Thoracic aorta (tissue), 2 donors: ENCODE measurements at regions not wholly inside any gene's neighbourhood (a gene's known extent, or its start where the extent isn't known, plus 50 kb on each side); places are given as distances from the start of the nearest gene placed in this dataset.

Source experiments
- ATAC-seq: fragments of 150-250 bp; one replicate; pipeline ENCODE4 v1.8.0; 2017; ENCODE audit warnings: low read depth; ENCODE audit not compliant: insufficient number of reproducible peaks, low FRiP score
- DNase-seq: peaks from one replicate; pipeline ENCODE4 v3.0.0-alpha.2; 2020; ENCODE audit warnings: low spot score
- H3K27ac ChIP-seq, 2 donors: fragments of 200-600 bp; sonication (generic); 1 replicate in 1 of 2; 2 replicates in 1 of 2; pipeline ENCODE4 v1.5.1; 2016; ENCODE audit warnings: mild to moderate bottlenecking in 2 of 2, moderate library complexity in 2 of 2
- H3K27me3 ChIP-seq: fragments of 200-600 bp; sonication (generic); replicated peaks from 2 replicates; pipeline ENCODE4 v1.6.0; 2016; ENCODE audit warnings: mild to moderate bottlenecking; ENCODE audit not compliant: insufficient read depth
- H3K36me3 ChIP-seq: fragments of 200-600 bp; sonication (generic); one replicate; pipeline ENCODE4 v1.5.1; 2016
- H3K4me1 ChIP-seq, 2 donors: fragments of 200-600 bp; sonication (generic); 1 replicate in 1 of 2; 2 replicates in 1 of 2; pipeline versions ENCODE4 v1.5.1 to v1.6.0; 2016; ENCODE audit warnings: low read depth in 2 of 2, mild to moderate bottlenecking in 1 of 2; ENCODE audit not compliant: control insufficient read depth in 1 of 2
- H3K4me3 ChIP-seq: fragments of 200-600 bp; sonication (generic); 2 replicates; pipeline ENCODE4 v1.5.1; 2016; ENCODE audit warnings: mild to moderate bottlenecking
- H3K9me3 ChIP-seq: fragments of 200-600 bp; sonication (generic); 2 replicates; pipeline ENCODE4 v1.5.1; 2016
- TF ChIP-seq, protein P1 (sequence below): fragments of 200-600 bp; sonication (generic); IDR thresholded peaks from one replicate; pipeline ENCODE4 v1.5.1; 2019; ENCODE audit warnings: antibody characterized with exemption

- H3K9me3 ChIP-seq, result no peaks in the 10 kb centered on the region
- no peaks in the 10 kb centered on the region for H3K36me3 ChIP-seq
- DNase-seq, result no peak
- H3K4me1 ChIP-seq, result no peaks in the 10 kb centered on the region
- TF ChIP-seq, protein P1, sequence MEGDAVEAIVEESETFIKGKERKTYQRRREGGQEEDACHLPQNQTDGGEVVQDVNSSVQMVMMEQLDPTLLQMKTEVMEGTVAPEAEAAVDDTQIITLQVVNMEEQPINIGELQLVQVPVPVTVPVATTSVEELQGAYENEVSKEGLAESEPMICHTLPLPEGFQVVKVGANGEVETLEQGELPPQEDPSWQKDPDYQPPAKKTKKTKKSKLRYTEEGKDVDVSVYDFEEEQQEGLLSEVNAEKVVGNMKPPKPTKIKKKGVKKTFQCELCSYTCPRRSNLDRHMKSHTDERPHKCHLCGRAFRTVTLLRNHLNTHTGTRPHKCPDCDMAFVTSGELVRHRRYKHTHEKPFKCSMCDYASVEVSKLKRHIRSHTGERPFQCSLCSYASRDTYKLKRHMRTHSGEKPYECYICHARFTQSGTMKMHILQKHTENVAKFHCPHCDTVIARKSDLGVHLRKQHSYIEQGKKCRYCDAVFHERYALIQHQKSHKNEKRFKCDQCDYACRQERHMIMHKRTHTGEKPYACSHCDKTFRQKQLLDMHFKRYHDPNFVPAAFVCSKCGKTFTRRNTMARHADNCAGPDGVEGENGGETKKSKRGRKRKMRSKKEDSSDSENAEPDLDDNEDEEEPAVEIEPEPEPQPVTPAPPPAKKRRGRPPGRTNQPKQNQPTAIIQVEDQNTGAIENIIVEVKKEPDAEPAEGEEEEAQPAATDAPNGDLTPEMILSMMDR, result no peak
- no peak overlapping the region for H3K4me3 ChIP-seq
- no peaks in the 10 kb centered on the region for H3K27me3 ChIP-seq
- ATAC-seq, result no peak
- H3K27ac ChIP-seq, result no peak overlapping the region
Measured at GRCh38 chr5:52359261-52359660, 428.5 kb upstream of the ITGA1 start.

- no peak overlapping the region for H3K4me3 ChIP-seq
- TF ChIP-seq, protein P1, result no peak
- H3K9me3 ChIP-seq, result no peaks in the 10 kb centered on the region
- no peak for DNase-seq
- ATAC-seq, result no peak
- no peaks in the 10 kb centered on the region for H3K36me3 ChIP-seq
- H3K27me3 ChIP-seq, result no peaks in the 10 kb centered on the region
- no peak overlapping the region for H3K27ac ChIP-seq
- no peaks in the 10 kb centered on the region for H3K4me1 ChIP-seq
Measured at GRCh38 chr5:52360985-52361384, 426.7 kb upstream of the ITGA1 start.

DNA sequence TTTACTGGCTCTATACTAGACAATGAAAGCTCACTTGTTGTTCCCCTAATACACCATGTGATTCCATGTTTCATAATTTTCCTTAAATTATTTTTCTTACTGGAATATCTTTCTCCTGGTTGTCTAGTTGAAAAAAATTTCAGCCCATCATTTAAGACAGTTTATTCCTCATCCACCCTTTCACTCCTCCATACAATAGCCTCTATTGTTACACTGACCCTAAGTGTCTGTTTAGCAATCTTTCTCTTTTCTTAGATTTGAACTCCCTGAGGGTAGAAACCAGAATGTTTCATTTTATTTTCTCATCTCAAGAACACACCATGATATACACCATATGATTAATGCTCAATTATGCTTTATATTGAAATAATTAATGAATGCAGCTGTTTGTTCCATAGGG is 413.4 kb upstream of the ITGA1 start:
- H3K27ac ChIP-seq, result no peak overlapping the region
- DNase-seq (no peak), ATAC-seq (no peak)
- no peaks in the 10 kb centered on the region for H3K4me1 ChIP-seq
- no peaks in the 10 kb centered on the region for H3K36me3 ChIP-seq
- H3K27me3 ChIP-seq, result no peaks in the 10 kb centered on the region
- TF ChIP-seq, protein P1, result no peak
- no peak overlapping the region for H3K4me3 ChIP-seq
- H3K9me3 ChIP-seq, result no peaks in the 10 kb centered on the region

- Histone ChIP-seq H3K27me3 (no peaks in the 10 kb centered on the region), H3K27ac (no peak overlapping the region), H3K9me3 (no peaks in the 10 kb centered on the region), H3K4me3 (no peak overlapping the region), H3K36me3 (no peaks in the 10 kb centered on the region), H3K4me1 (no peaks in the 10 kb centered on the region)
- ATAC-seq (no peak), DNase-seq (no peak)
- TF ChIP-seq, protein P1, result no peak
Measured at GRCh38 chr5:52375969-52376368, 411.7 kb upstream of the ITGA1 start.

GRCh38 chr5:52376592-52376991 is 411.1 kb upstream of the ITGA1 start:
- Histone ChIP-seq H3K4me3 (no peak overlapping the region), H3K27ac (no peak overlapping the region), H3K9me3 (no peaks in the 10 kb centered on the region), H3K27me3 (no peaks in the 10 kb centered on the region), H3K4me1 (no peaks in the 10 kb centered on the region), H3K36me3 (no peaks in the 10 kb centered on the region)
- DNase-seq (no peak), ATAC-seq (no peak)
- TF ChIP-seq, protein P1, result no peak
